ENCODE measurements at regions not wholly inside any gene's neighbourhood (a gene's known extent, or its start where the extent isn't known, plus 50 kb on each side); places are given as distances from the start of the nearest gene placed in this dataset.

DNA sequence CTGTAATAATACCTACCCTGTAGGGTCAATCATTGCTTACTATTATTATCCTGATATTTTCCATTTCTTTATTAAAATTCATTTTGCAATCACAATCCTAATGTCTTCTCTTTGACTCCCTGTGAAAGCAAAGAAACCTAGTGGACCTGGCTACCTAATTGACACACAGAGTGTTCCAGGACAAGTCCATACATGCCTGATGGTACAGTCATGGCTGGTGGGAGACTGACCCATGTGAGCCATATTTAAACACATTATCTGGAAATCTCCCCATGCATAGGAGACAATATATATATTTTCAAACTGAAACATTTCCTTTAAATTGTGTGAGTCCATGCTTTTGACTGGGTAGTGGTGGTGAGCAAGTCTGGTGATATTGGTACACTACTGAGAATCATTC, 230.6 kb upstream of the DACH1 start:
- H3K9me3 ChIP-seq (replicated peaks; ENCODE audit: low read length): no peaks in the 10 kb centered on the region
- no peak overlapping the region for H3K4me3 ChIP-seq (ENCODE audit: low read length)
- H3K4me1 ChIP-seq (ENCODE audit: control insufficient read depth, insufficient read depth, low read length): no peaks in the 10 kb centered on the region
- H3K36me3 ChIP-seq (ENCODE audit: insufficient read depth, low read length): no peaks in the 10 kb centered on the region
- H3K27me3 ChIP-seq (ENCODE audit: control insufficient read depth, insufficient read depth, low read length): no peaks in the 10 kb centered on the region
- H3K4me2 ChIP-seq (ENCODE audit: low read length): no peak overlapping the region
- H3K9ac ChIP-seq (ENCODE audit: low read depth, low read length): no peak overlapping the region

DNA sequence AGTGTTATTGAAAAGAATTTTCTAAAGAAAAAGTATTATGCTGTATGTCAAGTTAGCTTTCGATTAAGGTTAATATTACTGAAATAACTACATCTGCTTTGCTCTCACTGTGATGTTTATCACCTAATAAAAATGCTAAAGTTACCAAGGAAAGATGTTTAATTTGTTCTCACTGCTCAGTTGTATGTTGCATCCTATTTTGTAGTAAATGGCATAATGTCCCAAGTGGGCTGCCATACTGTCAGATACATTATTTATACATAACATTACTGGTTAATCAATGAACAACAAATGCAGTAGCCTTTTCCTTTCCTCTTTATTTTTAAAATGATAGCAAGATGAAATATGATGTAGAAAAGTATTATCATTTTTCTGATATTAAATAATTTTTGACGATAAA, 226.3 kb upstream of the DACH1 start:
- H3K9me3 ChIP-seq (replicated peaks; ENCODE audit: low read length): no peaks in the 10 kb centered on the region
- H3K9ac ChIP-seq (ENCODE audit: low read depth, low read length): no peak overlapping the region
- no peaks in the 10 kb centered on the region for H3K27me3 ChIP-seq (ENCODE audit: control insufficient read depth, insufficient read depth, low read length)
- no peak overlapping the region for H3K4me2 ChIP-seq (ENCODE audit: low read length)
- no peaks in the 10 kb centered on the region for H3K36me3 ChIP-seq (ENCODE audit: insufficient read depth, low read length)
- no peak overlapping the region for H3K4me3 ChIP-seq (ENCODE audit: low read length)
- H3K4me1 ChIP-seq (ENCODE audit: control insufficient read depth, insufficient read depth, low read length): no peaks in the 10 kb centered on the region

DNA sequence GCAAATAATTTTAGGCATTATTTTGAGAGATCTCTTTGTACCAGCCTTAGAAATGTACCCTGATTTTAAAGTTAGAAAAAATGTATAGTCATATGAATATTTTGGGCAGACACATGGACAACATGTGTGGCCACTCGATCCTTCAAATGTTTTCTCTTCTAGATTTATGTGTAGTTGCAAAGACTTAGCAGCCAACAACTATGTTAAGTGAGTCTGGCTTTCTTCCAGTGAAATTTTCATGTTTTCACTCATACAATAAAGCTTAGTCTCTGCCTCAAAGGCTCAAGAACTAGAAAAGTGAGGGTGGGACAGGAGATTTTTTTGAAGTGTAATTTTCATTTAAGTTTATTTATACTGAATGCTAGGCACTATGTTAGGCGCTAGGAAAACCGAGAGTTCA, 207.7 kb upstream of the DACH1 start:
- Histone ChIP-seq H3K27me3 (ENCODE audit: control insufficient read depth, insufficient read depth, low read length) (no peaks in the 10 kb centered on the region), H3K4me1 (ENCODE audit: control insufficient read depth, insufficient read depth, low read length) (no peaks in the 10 kb centered on the region), H3K4me3 (ENCODE audit: low read length) (no peak overlapping the region), H3K9me3 (replicated peaks; ENCODE audit: low read length) (no peaks in the 10 kb centered on the region), H3K4me2 (ENCODE audit: low read length) (no peak overlapping the region), H3K36me3 (ENCODE audit: insufficient read depth, low read length) (no peaks in the 10 kb centered on the region), H3K9ac (ENCODE audit: low read depth, low read length) (no peak overlapping the region)

DNA sequence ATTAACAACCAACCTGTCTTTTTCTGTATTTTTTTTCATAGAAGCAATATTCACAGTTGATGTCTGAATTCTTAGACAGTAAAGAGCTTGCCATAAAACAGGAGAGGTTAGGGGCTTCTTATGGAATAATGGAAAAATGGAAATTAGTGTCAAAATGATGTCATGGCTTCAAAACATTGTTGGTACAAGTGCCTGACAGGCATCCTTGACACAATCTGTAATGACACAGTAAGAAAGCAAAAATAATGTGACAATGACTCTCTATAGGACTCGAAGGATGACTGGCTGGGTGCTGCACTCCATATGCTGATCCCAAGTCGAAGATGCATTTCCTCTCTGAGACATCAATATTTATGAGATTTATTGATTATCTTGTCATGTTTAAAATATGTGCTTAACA, 205.3 kb upstream of the DACH1 start:
- no peaks in the 10 kb centered on the region for H3K36me3 ChIP-seq (ENCODE audit: insufficient read depth, low read length)
- no peaks in the 10 kb centered on the region for H3K4me1 ChIP-seq (ENCODE audit: control insufficient read depth, insufficient read depth, low read length)
- H3K4me2 ChIP-seq (ENCODE audit: low read length): no peak overlapping the region
- H3K9me3 ChIP-seq (replicated peaks; ENCODE audit: low read length): no peaks in the 10 kb centered on the region
- H3K27me3 ChIP-seq (ENCODE audit: control insufficient read depth, insufficient read depth, low read length): no peaks in the 10 kb centered on the region
- no peak overlapping the region for H3K4me3 ChIP-seq (ENCODE audit: low read length)
- H3K9ac ChIP-seq (ENCODE audit: low read depth, low read length): no peak overlapping the region

- no peak overlapping the region for H3K9ac ChIP-seq (ENCODE audit: low read depth, low read length)
- H3K27me3 ChIP-seq (ENCODE audit: control insufficient read depth, insufficient read depth, low read length): no peaks in the 10 kb centered on the region
- no peaks in the 10 kb centered on the region for H3K9me3 ChIP-seq (replicated peaks; ENCODE audit: low read length)
- no peak overlapping the region for H3K4me2 ChIP-seq (ENCODE audit: low read length)
- no peak overlapping the region for H3K4me3 ChIP-seq (ENCODE audit: low read length)
- H3K4me1 ChIP-seq (ENCODE audit: control insufficient read depth, insufficient read depth, low read length): no peaks in the 10 kb centered on the region
- H3K36me3 ChIP-seq (ENCODE audit: insufficient read depth, low read length): no peaks in the 10 kb centered on the region
Observed at GRCh38 chr13:72071713-72072112, 204.7 kb upstream of the DACH1 start.

DNA sequence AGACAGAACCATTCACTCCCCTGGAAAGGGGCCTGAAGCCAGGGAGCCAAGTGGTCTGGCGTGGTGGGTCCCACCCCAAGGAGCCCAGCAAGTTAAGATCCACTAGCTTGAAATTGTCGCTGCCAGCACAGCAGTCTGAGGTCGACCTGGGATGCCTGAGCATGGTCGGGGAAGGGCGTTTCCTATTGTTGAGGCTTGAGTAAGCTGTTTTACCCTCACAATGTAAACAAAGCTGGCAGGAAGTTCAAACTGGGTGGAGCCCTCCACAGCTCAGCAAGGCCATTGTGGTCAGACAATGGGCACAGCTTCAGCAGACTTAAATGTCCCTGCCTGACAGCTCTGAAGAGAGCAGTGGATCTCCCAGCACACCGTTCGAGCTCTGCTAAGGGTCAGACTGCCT, 195.6 kb upstream of the DACH1 start:
- H3K4me2 ChIP-seq (ENCODE audit: low read length): no peak overlapping the region
- H3K9ac ChIP-seq (ENCODE audit: low read depth, low read length): no peak overlapping the region
- H3K36me3 ChIP-seq (ENCODE audit: insufficient read depth, low read length): no peaks in the 10 kb centered on the region
- no peak overlapping the region for H3K4me3 ChIP-seq (ENCODE audit: low read length)
- no peaks in the 10 kb centered on the region for H3K4me1 ChIP-seq (ENCODE audit: control insufficient read depth, insufficient read depth, low read length)
- no peaks in the 10 kb centered on the region for H3K9me3 ChIP-seq (replicated peaks; ENCODE audit: low read length)
- no peaks in the 10 kb centered on the region for H3K27me3 ChIP-seq (ENCODE audit: control insufficient read depth, insufficient read depth, low read length)

- H3K27me3 ChIP-seq (ENCODE audit: control insufficient read depth, insufficient read depth, low read length): no peaks in the 10 kb centered on the region
- no peaks in the 10 kb centered on the region for H3K9me3 ChIP-seq (replicated peaks; ENCODE audit: low read length)
- H3K4me3 ChIP-seq (ENCODE audit: low read length): no peak overlapping the region
- no peak overlapping the region for H3K9ac ChIP-seq (ENCODE audit: low read depth, low read length)
- no peaks in the 10 kb centered on the region for H3K4me1 ChIP-seq (ENCODE audit: control insufficient read depth, insufficient read depth, low read length)
- H3K4me2 ChIP-seq (ENCODE audit: low read length): no peak overlapping the region
- no peaks in the 10 kb centered on the region for H3K36me3 ChIP-seq (ENCODE audit: insufficient read depth, low read length)
Observed at GRCh38 chr13:72061613-72062012, 194.6 kb upstream of the DACH1 start.

- Histone ChIP-seq H3K27me3 (ENCODE audit: control insufficient read depth, insufficient read depth, low read length) (no peaks in the 10 kb centered on the region), H3K4me3 (ENCODE audit: low read length) (no peak overlapping the region), H3K9me3 (replicated peaks; ENCODE audit: low read length) (no peaks in the 10 kb centered on the region)
Observed at GRCh38 chr13:72050251-72050650, 183.2 kb upstream of the DACH1 start.

GRCh38 chr13:72043366-72043765, 176.4 kb upstream of the DACH1 start:
- Histone ChIP-seq H3K9ac (ENCODE audit: low read depth, low read length) (no peak overlapping the region), H3K4me3 (ENCODE audit: low read length) (no peak overlapping the region), H3K9me3 (replicated peaks; ENCODE audit: low read length) (no peaks in the 10 kb centered on the region), H3K4me1 (ENCODE audit: control insufficient read depth, insufficient read depth, low read length) (no peaks in the 10 kb centered on the region), H3K27me3 (ENCODE audit: control insufficient read depth, insufficient read depth, low read length) (no peaks in the 10 kb centered on the region), H3K4me2 (ENCODE audit: low read length) (no peak overlapping the region), H3K36me3 (ENCODE audit: insufficient read depth, low read length) (no peaks in the 10 kb centered on the region)

More at GRCh38 chr13:72050251-72050650, 183.2 kb upstream of the DACH1 start:
- Histone ChIP-seq H3K36me3 (ENCODE audit: insufficient read depth, low read length) (no peaks in the 10 kb centered on the region), H3K4me1 (ENCODE audit: control insufficient read depth, insufficient read depth, low read length) (no peaks in the 10 kb centered on the region), H3K9ac (ENCODE audit: low read depth, low read length) (no peak overlapping the region), H3K4me2 (ENCODE audit: low read length) (no peak overlapping the region)

- Histone ChIP-seq H3K4me2 (ENCODE audit: low read length) (no peak overlapping the region), H3K4me3 (ENCODE audit: low read length) (no peak overlapping the region), H3K4me1 (ENCODE audit: control insufficient read depth, insufficient read depth, low read length) (no peaks in the 10 kb centered on the region), H3K36me3 (ENCODE audit: insufficient read depth, low read length) (no peaks in the 10 kb centered on the region), H3K9ac (ENCODE audit: low read depth, low read length) (no peak overlapping the region), H3K27me3 (ENCODE audit: control insufficient read depth, insufficient read depth, low read length) (no peaks in the 10 kb centered on the region), H3K9me3 (replicated peaks; ENCODE audit: low read length) (no peaks in the 10 kb centered on the region)
Observed at GRCh38 chr13:72041165-72041564, 174.2 kb upstream of the DACH1 start.

DNA sequence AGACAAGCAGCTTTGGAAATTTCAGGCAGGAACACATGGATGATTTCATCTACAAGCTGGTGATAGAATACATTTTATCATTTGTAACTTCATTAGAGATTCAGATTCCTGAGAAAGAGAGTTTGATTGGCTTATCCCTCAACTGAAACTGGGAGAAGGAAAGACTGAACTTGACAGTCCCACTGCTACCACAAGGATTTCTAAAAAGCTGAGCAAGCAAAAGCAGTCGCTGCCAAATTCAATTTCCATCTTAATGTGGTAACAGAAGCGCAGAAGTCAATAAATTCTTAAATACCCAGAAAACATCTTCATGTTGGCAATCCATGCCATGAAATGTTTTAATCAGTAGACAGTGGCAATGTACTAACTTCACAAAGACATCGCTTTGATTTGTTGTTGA, 172.1 kb upstream of the DACH1 start:
- Histone ChIP-seq H3K27me3 (ENCODE audit: control insufficient read depth, insufficient read depth, low read length) (no peaks in the 10 kb centered on the region), H3K4me3 (ENCODE audit: low read length) (no peak overlapping the region), H3K9me3 (replicated peaks; ENCODE audit: low read length) (no peaks in the 10 kb centered on the region), H3K9ac (ENCODE audit: low read depth, low read length) (no peak overlapping the region), H3K4me1 (ENCODE audit: control insufficient read depth, insufficient read depth, low read length) (no peaks in the 10 kb centered on the region), H3K36me3 (ENCODE audit: insufficient read depth, low read length) (no peaks in the 10 kb centered on the region), H3K4me2 (ENCODE audit: low read length) (no peak overlapping the region)

GRCh38 chr13:72029981-72030380, 163.0 kb upstream of the DACH1 start:
- H3K4me3 ChIP-seq (ENCODE audit: low read length): no peak overlapping the region
- no peak overlapping the region for H3K9ac ChIP-seq (ENCODE audit: low read depth, low read length)
- H3K36me3 ChIP-seq (ENCODE audit: insufficient read depth, low read length): no peaks in the 10 kb centered on the region
- H3K4me1 ChIP-seq (ENCODE audit: control insufficient read depth, insufficient read depth, low read length): no peaks in the 10 kb centered on the region
- no peak overlapping the region for H3K4me2 ChIP-seq (ENCODE audit: low read length)
- H3K9me3 ChIP-seq (replicated peaks; ENCODE audit: low read length): no peaks in the 10 kb centered on the region
- no peaks in the 10 kb centered on the region for H3K27me3 ChIP-seq (ENCODE audit: control insufficient read depth, insufficient read depth, low read length)
